HEK293 (cell line): ENCODE measurements at regions not wholly inside any gene's neighbourhood (a gene's known extent, or its start where the extent isn't known, plus 50 kb on each side); places are given as distances from the start of the nearest gene placed in this dataset.

Experiments
- CTCF ChIA-PET: fragments of 350-600 bp; formaldehyde crosslinking; extraction: SDS; loops from one replicate; lab custom pipeline; 2021; ENCODE audit warnings: antibody characterized with exemption; lab: Yijun Ruan, JAX
- POLR2A ChIA-PET: fragments of 300-600 bp; formaldehyde crosslinking; extraction: SDS; loops from one replicate; lab custom pipeline; 2020; ENCODE audit warnings: antibody characterized with exemption, inconsistent platforms; lab: Yijun Ruan, JAX
- H3K27ac ChIP-seq: fragments of 200-500 bp; sonication (Bioruptor generic); 2 replicates; pipeline ENCODE4 v1.5.1; 2014; ENCODE audit warnings: low read depth, low read length, control low read depth, inconsistent platforms; ENCODE audit errors: extremely low read depth
- H3K36me3 ChIP-seq, 2 experiments: fragments of 200-500 bp in 1 of 2; sonication (Bioruptor generic) in 1 of 2; 1 replicate in 1 of 2; 2 replicates in 1 of 2; pipeline ENCODE4 v1.5.1; 2014 to 2017; ENCODE audit warnings: inconsistent platforms in 2 of 2, low read length in 2 of 2; ENCODE audit not compliant: control insufficient read depth in 2 of 2, insufficient read depth in 1 of 2
- H3K4me1 ChIP-seq: fragments of 200-500 bp; sonication (Bioruptor generic); 2 replicates; pipeline ENCODE4 v1.5.1; 2014; ENCODE audit warnings: mild to moderate bottlenecking, low read length, inconsistent platforms; ENCODE audit not compliant: control insufficient read depth, insufficient read depth
- H3K4me3 ChIP-seq: 2 replicates; pipeline ENCODE4 v1.5.1; 2011; ENCODE audit warnings: low read depth, mild to moderate bottlenecking, control low read depth, low read length, moderate library complexity
- H3K9me3 ChIP-seq: fragments of 200-500 bp; sonication (Bioruptor generic); 2 replicates; pipeline ENCODE4 v1.5.1; 2014; ENCODE audit warnings: low read depth, low read length, inconsistent platforms; ENCODE audit not compliant: control insufficient read depth, insufficient read depth
- BCL11B ChIP-seq: fragments of 450-650 bp; formaldehyde crosslinking; IDR thresholded peaks from 2 replicates; pipeline ENCODE4 v1.5.1; 2016; ENCODE audit warnings: low read depth, missing biosample characterization, missing genetic modification characterization
- GFI1B ChIP-seq: fragments of 450-650 bp; formaldehyde crosslinking; IDR thresholded peaks from 2 replicates; pipeline ENCODE4 v1.5.1; 2016; ENCODE audit warnings: missing biosample characterization, missing genetic modification characterization
- GLI4 ChIP-seq: fragments of 450-650 bp; formaldehyde crosslinking; IDR thresholded peaks from 2 replicates; pipeline ENCODE4 v1.5.1; 2016; ENCODE audit warnings: missing biosample characterization, missing genetic modification characterization
- HOXA7 ChIP-seq: sonication (generic); formaldehyde crosslinking; IDR thresholded peaks from 2 replicates; pipeline ENCODE4 v1.8.1; 2022; ENCODE audit warnings: missing genetic modification reagents, borderline replicate concordance
- INSM2 ChIP-seq: fragments of 450-650 bp; formaldehyde crosslinking; IDR thresholded peaks from 2 replicates; pipeline ENCODE4 v1.5.1; 2016; ENCODE audit warnings: missing biosample characterization, missing genetic modification characterization
- KLF8 ChIP-seq: fragments of 450-650 bp; formaldehyde crosslinking; IDR thresholded peaks from 2 replicates; pipeline ENCODE4 v1.5.1; 2016; ENCODE audit warnings: missing biosample characterization, missing genetic modification characterization
- KLF9 ChIP-seq: fragments of 450-650 bp; formaldehyde crosslinking; IDR thresholded peaks from 2 replicates; pipeline ENCODE4 v1.5.1; 2016; ENCODE audit warnings: missing biosample characterization, missing genetic modification characterization, low read depth
- MZF1 ChIP-seq: fragments of 450-650 bp; formaldehyde crosslinking; IDR thresholded peaks from 2 replicates; pipeline ENCODE4 v1.5.1; 2017; ENCODE audit warnings: missing biosample characterization, missing genetic modification characterization, borderline replicate concordance
- WT1 ChIP-seq: fragments of 450-650 bp; formaldehyde crosslinking; IDR thresholded peaks from 2 replicates; pipeline ENCODE4 v1.5.1; 2016; ENCODE audit warnings: missing biosample characterization, missing genetic modification characterization
- ZFHX2 ChIP-seq: fragments of 450-650 bp; formaldehyde crosslinking; conservative IDR thresholded peaks from 2 replicates; pipeline ENCODE4 v1.5.1; 2016; ENCODE audit warnings: missing biosample characterization, missing genetic modification characterization
- ZNF114 ChIP-seq: fragments of 450-650 bp; formaldehyde crosslinking; IDR thresholded peaks from 2 replicates; pipeline ENCODE4 v1.5.0; 2017; ENCODE audit warnings: missing biosample characterization, missing genetic modification characterization
- ZNF132 ChIP-seq: fragments of 450-650 bp; formaldehyde crosslinking; IDR thresholded peaks from 2 replicates; pipeline ENCODE4 v1.5.1; 2017; ENCODE audit warnings: missing biosample characterization, missing genetic modification characterization, borderline replicate concordance
- ZNF138 ChIP-seq: fragments of 450-650 bp; formaldehyde crosslinking; IDR thresholded peaks from 2 replicates; pipeline ENCODE4 v1.5.1; 2016; ENCODE audit warnings: missing biosample characterization, missing genetic modification characterization, borderline replicate concordance
- ZNF140 ChIP-seq: fragments of 450-650 bp; formaldehyde crosslinking; IDR thresholded peaks from 2 replicates; pipeline ENCODE4 v1.5.1; 2016; ENCODE audit warnings: missing biosample characterization, missing genetic modification characterization
- ZNF155 ChIP-seq: fragments of 450-650 bp; formaldehyde crosslinking; IDR thresholded peaks from 2 replicates; pipeline ENCODE4 v1.5.1; 2016; ENCODE audit warnings: missing biosample characterization, missing genetic modification characterization
- ZNF157 ChIP-seq: fragments of 450-650 bp; formaldehyde crosslinking; IDR thresholded peaks from 2 replicates; pipeline ENCODE4 v1.5.1; 2016; ENCODE audit warnings: missing biosample characterization, missing genetic modification characterization
- ZNF202 ChIP-seq: fragments of 450-650 bp; formaldehyde crosslinking; IDR thresholded peaks from 2 replicates; pipeline ENCODE4 v1.5.1; 2016; ENCODE audit warnings: missing biosample characterization, missing genetic modification characterization, borderline replicate concordance
- ZNF239 ChIP-seq: fragments of 450-650 bp; formaldehyde crosslinking; IDR thresholded peaks from 2 replicates; pipeline ENCODE4 v1.5.1; 2016; ENCODE audit warnings: missing biosample characterization, missing genetic modification characterization
- ZNF248 ChIP-seq: fragments of 450-650 bp; formaldehyde crosslinking; IDR thresholded peaks from 2 replicates; pipeline ENCODE4 v1.5.1; 2017; ENCODE audit warnings: missing biosample characterization, missing genetic modification characterization
- ZNF341 ChIP-seq: fragments of 450-650 bp; formaldehyde crosslinking; IDR thresholded peaks from 2 replicates; pipeline ENCODE4; 2016; ENCODE audit warnings: low read depth, missing biosample characterization, missing genetic modification characterization
- ZNF473 ChIP-seq: fragments of 450-650 bp; formaldehyde crosslinking; IDR thresholded peaks from 2 replicates; pipeline ENCODE4 v1.5.1; 2017; ENCODE audit warnings: missing biosample characterization, missing genetic modification characterization
- ZNF488 ChIP-seq: fragments of 450-650 bp; formaldehyde crosslinking; IDR thresholded peaks from 2 replicates; pipeline ENCODE4 v1.5.1; 2016; ENCODE audit warnings: missing biosample characterization, missing genetic modification characterization
- ZNF548 ChIP-seq: fragments of 450-650 bp; formaldehyde crosslinking; IDR thresholded peaks from 2 replicates; pipeline ENCODE4 v1.5.1; 2016; ENCODE audit warnings: missing biosample characterization, missing genetic modification characterization
- ZNF560 ChIP-seq: fragments of 450-650 bp; formaldehyde crosslinking; IDR thresholded peaks from 2 replicates; pipeline ENCODE4 v1.5.1; 2017; ENCODE audit warnings: missing biosample characterization, missing genetic modification characterization, borderline replicate concordance
- ZNF571 ChIP-seq: fragments of 450-650 bp; formaldehyde crosslinking; IDR thresholded peaks from 2 replicates; pipeline ENCODE4 v1.5.0; 2017; ENCODE audit warnings: missing biosample characterization, missing genetic modification characterization
- ZNF580 ChIP-seq: fragments of 450-650 bp; formaldehyde crosslinking; IDR thresholded peaks from 2 replicates; pipeline ENCODE4 v1.5.1; 2016; ENCODE audit warnings: missing biosample characterization, missing genetic modification characterization
- ZNF664 ChIP-seq: fragments of 450-650 bp; formaldehyde crosslinking; IDR thresholded peaks from 2 replicates; pipeline ENCODE4 v1.5.1; 2016; ENCODE audit warnings: missing biosample characterization, missing genetic modification characterization
- ZNF785 ChIP-seq: fragments of 450-650 bp; formaldehyde crosslinking; IDR thresholded peaks from 2 replicates; pipeline ENCODE4 v1.5.1; 2016; ENCODE audit warnings: missing biosample characterization, missing genetic modification characterization
- TF ChIP-seq, protein P1 (sequence below): fragments of 450-650 bp; formaldehyde crosslinking; IDR thresholded peaks from 2 replicates; pipeline ENCODE4 v1.5.1; 2016; ENCODE audit warnings: missing biosample characterization, missing genetic modification characterization
- TF ChIP-seq, protein P2 (sequence below): fragments of 450-650 bp; formaldehyde crosslinking; IDR thresholded peaks from 2 replicates; pipeline ENCODE4 v1.5.1; 2016; ENCODE audit warnings: missing biosample characterization, missing genetic modification characterization
- TF ChIP-seq, protein P3 (sequence below): fragments of 450-650 bp; formaldehyde crosslinking; IDR thresholded peaks from 2 replicates; pipeline ENCODE4 v1.5.1; 2016; ENCODE audit warnings: missing biosample characterization, missing genetic modification characterization, low read depth

DNA sequence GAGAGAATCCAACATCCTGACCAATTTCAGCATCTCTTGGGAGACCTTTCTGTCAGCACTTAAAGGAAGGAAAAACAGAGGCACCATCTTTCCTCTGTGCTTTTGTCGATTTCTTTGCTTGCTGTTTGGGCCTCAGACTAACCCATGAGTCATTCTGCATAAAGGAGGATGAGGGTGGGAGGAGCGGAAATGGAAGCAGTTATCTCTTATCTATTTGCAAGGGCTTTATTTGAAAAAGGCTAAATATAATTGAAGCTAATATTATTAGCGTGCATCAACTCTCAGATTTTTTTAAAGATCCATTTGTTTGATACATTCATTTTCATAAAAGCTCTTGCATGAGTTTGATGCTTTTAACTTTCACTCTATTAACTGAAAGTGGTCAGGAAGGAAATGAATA, 72.9 kb downstream of the ZNF622 start:
- H3K27ac ChIP-seq: no peak overlapping the region

DNA sequence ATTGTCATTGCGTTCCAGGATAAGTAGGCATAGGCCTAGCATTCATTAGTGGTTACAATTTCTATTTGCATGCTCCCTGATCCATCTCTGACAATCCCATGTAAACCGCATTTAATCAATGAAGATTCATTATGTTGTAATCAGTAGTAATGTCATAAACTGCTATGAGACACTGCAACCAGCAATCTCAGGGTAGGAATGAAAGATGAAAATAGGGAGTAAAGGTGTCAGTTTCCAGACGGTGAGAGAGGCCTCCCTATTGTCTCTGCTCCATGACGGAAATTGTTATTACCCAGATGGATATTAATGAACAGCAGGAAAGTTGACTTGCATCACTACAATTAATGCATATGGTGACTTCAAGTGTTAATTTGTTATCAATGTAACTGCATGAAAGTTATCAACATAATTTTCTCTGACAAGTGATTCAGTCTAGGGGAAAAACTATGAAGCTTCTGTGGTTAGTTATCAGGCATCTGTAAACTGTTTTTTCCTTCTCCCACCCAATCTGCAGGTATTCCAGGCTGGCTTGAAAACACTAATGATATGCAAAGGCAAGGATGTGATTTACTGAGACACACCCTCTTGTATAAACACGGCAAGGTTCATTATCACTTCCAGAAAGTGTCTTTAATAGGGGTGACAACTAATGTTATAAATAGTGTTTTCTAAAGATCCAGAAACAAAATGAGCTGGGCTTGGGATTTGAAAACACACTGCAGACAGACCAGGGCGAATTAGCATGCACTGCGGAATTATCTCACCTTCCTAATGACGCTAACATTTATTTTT, 73.5 kb downstream of the ZNF622 start:
- no peak for TF ChIP-seq ZNF560
- no peak for TF ChIP-seq ZNF548 (tag by site-specific recombination)
- TF ChIP-seq MZF1 (tag by site-specific recombination): no peak
- TF ChIP-seq ZNF114: no peak
- TF ChIP-seq, protein P1, sequence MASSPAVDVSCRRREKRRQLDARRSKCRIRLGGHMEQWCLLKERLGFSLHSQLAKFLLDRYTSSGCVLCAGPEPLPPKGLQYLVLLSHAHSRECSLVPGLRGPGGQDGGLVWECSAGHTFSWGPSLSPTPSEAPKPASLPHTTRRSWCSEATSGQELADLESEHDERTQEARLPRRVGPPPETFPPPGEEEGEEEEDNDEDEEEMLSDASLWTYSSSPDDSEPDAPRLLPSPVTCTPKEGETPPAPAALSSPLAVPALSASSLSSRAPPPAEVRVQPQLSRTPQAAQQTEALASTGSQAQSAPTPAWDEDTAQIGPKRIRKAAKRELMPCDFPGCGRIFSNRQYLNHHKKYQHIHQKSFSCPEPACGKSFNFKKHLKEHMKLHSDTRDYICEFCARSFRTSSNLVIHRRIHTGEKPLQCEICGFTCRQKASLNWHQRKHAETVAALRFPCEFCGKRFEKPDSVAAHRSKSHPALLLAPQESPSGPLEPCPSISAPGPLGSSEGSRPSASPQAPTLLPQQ (tag by site-specific recombination): no peak
- TF ChIP-seq ZNF239 (tag by site-specific recombination): no peak
- TF ChIP-seq, protein P2, sequence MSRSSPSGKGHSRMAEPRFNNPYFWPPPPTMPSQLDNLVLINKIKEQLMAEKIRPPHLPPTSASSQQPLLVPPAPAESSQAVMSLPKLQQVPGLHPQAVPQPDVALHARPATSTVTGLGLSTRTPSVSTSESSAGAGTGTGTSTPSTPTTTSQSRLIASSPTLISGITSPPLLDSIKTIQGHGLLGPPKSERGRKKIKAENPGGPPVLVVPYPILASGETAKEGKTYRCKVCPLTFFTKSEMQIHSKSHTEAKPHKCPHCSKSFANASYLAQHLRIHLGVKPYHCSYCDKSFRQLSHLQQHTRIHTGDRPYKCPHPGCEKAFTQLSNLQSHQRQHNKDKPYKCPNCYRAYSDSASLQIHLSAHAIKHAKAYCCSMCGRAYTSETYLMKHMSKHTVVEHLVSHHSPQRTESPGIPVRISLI (tag by site-specific recombination): no peak
- TF ChIP-seq ZNF341 (tag by site-specific recombination): no peak
- no peak for TF ChIP-seq INSM2 (tag by site-specific recombination)
- no peak for TF ChIP-seq GFI1B (tag by site-specific recombination)
- no peak for TF ChIP-seq ZNF202
- no peak for TF ChIP-seq ZNF138
- no peak for TF ChIP-seq GLI4 (tag by site-specific recombination)
- no peak for TF ChIP-seq ZNF140 (tag by site-specific recombination)
- TF ChIP-seq ZNF132 (tag by site-specific recombination): no peak
- ChIA-PET POLR2A (no interaction called here), CTCF (interaction anchor here (0.6 to 1.0 kb wide), 3 partner anchors 63 to 299 kb away, joined by 3 to 5 read pairs (median 4); no protein-coding TSS in a partner anchor)
- H3K4me3 ChIP-seq: no peak overlapping the region
- H3K36me3 ChIP-seq: no peaks in the 10 kb centered on the region
- H3K27ac ChIP-seq: no peak overlapping the region
- H3K9me3 ChIP-seq: no peaks in the 10 kb centered on the region
- H3K4me1 ChIP-seq: no peaks in the 10 kb centered on the region

More for the DNA sequence above, 72.9 kb downstream of the ZNF622 start:
- ChIA-PET CTCF (interaction anchor here (0.6 kb wide), 1 partner anchor 298 kb away, joined by 3 read pairs; no protein-coding TSS in a partner anchor), POLR2A (no interaction called here)
- no peak for TF ChIP-seq ZNF785
- TF ChIP-seq ZNF157 (tag by site-specific recombination): no peak
- TF ChIP-seq ZNF155: no peak
- TF ChIP-seq WT1 (tag by site-specific recombination): no peak
- TF ChIP-seq ZNF248: no peak
- TF ChIP-seq ZFHX2: no peak
- TF ChIP-seq ZNF580 (tag by site-specific recombination): no peak
- no peak for TF ChIP-seq KLF9 (tag by site-specific recombination)
- no peak for TF ChIP-seq ZNF664 (tag by site-specific recombination)
- no peak for TF ChIP-seq ZNF488 (tag by site-specific recombination)
- TF ChIP-seq ZNF473 (tag by site-specific recombination): no peak
- no peak for TF ChIP-seq HOXA7 (CRISPR knock-in tag)
- TF ChIP-seq ZNF571 (tag by site-specific recombination): no peak
- TF ChIP-seq, protein P3, sequence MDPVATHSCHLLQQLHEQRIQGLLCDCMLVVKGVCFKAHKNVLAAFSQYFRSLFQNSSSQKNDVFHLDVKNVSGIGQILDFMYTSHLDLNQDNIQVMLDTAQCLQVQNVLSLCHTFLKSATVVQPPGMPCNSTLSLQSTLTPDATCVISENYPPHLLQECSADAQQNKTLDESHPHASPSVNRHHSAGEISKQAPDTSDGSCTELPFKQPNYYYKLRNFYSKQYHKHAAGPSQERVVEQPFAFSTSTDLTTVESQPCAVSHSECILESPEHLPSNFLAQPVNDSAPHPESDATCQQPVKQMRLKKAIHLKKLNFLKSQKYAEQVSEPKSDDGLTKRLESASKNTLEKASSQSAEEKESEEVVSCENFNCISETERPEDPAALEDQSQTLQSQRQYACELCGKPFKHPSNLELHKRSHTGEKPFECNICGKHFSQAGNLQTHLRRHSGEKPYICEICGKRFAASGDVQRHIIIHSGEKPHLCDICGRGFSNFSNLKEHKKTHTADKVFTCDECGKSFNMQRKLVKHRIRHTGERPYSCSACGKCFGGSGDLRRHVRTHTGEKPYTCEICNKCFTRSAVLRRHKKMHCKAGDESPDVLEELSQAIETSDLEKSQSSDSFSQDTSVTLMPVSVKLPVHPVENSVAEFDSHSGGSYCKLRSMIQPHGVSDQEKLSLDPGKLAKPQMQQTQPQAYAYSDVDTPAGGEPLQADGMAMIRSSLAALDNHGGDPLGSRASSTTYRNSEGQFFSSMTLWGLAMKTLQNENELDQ (tag by site-specific recombination): no peak
- no peak for TF ChIP-seq BCL11B (tag by site-specific recombination)
- no peak for TF ChIP-seq KLF8 (tag by site-specific recombination)
- Histone ChIP-seq H3K9me3 (no peaks in the 10 kb centered on the region), H3K4me3 (no peak overlapping the region), H3K36me3 (no peaks in the 10 kb centered on the region), H3K4me1 (no peaks in the 10 kb centered on the region)
